ENCODE measurements at regions not wholly inside any gene's neighbourhood (a gene's known extent, or its start where the extent isn't known, plus 50 kb on each side); places are given as distances from the start of the nearest gene placed in this dataset.

GRCh38 chr12:17276196-17276595, 670.2 kb upstream of the LMO3 start:
- no peak overlapping the region for H3K27ac ChIP-seq (ENCODE audit: insufficient read length, low read depth, low read length)
- H3K27me3 ChIP-seq (ENCODE audit: insufficient read depth, low read length) = no peaks in the 10 kb centered on the region
- WGBS (ENCODE audit: extremely low coverage, insufficient read length, low lambda C conversion rate) = no CpG with 5 or more reads among the region's 5 CpGs
- DNase-seq = no peak
- H4K8ac ChIP-seq (replicated peaks; ENCODE audit: insufficient read length, low read depth, low read length) = no peak overlapping the region
- H3K4me1 ChIP-seq (ENCODE audit: insufficient read depth, low read length) = no peaks in the 10 kb centered on the region
- no peak overlapping the region for H3K9ac ChIP-seq (ENCODE audit: extremely low read depth, insufficient read length, low read length)
- TF ChIP-seq CTCF (conservative IDR thresholded peaks at IDR 0.05) = no peak
- no peak overlapping the region for H3K27ac Mint-ChIP-seq
- H4K91ac ChIP-seq (ENCODE audit: insufficient read length, low read depth, low read length) = no peak overlapping the region
- H3K4me2 ChIP-seq (ENCODE audit: insufficient read depth, insufficient read length, low read length) = no peak overlapping the region
- no peak overlapping the region for H2AFZ ChIP-seq (ENCODE audit: low read length)
- no peak overlapping the region for H2BK15ac ChIP-seq (ENCODE audit: low read depth, low read length)
- no peaks in the 10 kb centered on the region for H3K27me3 Mint-ChIP-seq (ENCODE audit: low read depth)
- H3K4me1 Mint-ChIP-seq = no peaks in the 10 kb centered on the region
- H3K18ac ChIP-seq (ENCODE audit: insufficient read length, low read depth, low read length) = no peak overlapping the region
- H3T11ph ChIP-seq (ENCODE audit: low read length) = no peak overlapping the region
- H2BK12ac ChIP-seq (ENCODE audit: insufficient read length, low read depth, low read length) = no peak overlapping the region
- no peak overlapping the region for H3K23ac ChIP-seq (ENCODE audit: insufficient read length, low read depth, low read length)
- H3K79me1 ChIP-seq (ENCODE audit: insufficient read depth, low read depth, low read length, poor library complexity, severe bottlenecking) = no peaks in the 10 kb centered on the region
- no peak overlapping the region for H3K14ac ChIP-seq (ENCODE audit: insufficient read depth, low read length)
- H4K5ac ChIP-seq (ENCODE audit: insufficient read length, low read depth, low read length) = no peak overlapping the region
- no peaks in the 10 kb centered on the region for H3K9me3 ChIP-seq (ENCODE audit: control insufficient read depth, low read depth, low read length)
- H2BK120ac ChIP-seq (ENCODE audit: low read depth, low read length, poor library complexity, severe bottlenecking) = no peak overlapping the region
- H4K20me1 ChIP-seq (ENCODE audit: control insufficient read depth, insufficient read depth, insufficient read length) = no peaks in the 10 kb centered on the region
- H3K9me3 Mint-ChIP-seq = no peaks in the 10 kb centered on the region
- H2AK5ac ChIP-seq (ENCODE audit: insufficient read length, low read length) = no peak overlapping the region
- H3K56ac ChIP-seq (ENCODE audit: insufficient read length, low read depth, low read length) = no peak overlapping the region
- H3K36me3 Mint-ChIP-seq (ENCODE audit: insufficient read depth in 1 of 3, low read depth in 3 of 3) = no peaks in the 10 kb centered on the region; a peak in 1 of 7 replicates
- H3K23me2 ChIP-seq (ENCODE audit: insufficient read length, low read depth, low read length, poor library complexity, severe bottlenecking) = no peaks in the 10 kb centered on the region
- H3K79me2 ChIP-seq (ENCODE audit: insufficient read depth, low read length) = no peaks in the 10 kb centered on the region
- H2BK20ac ChIP-seq (ENCODE audit: low read depth, low read length, poor library complexity, severe bottlenecking) = no peak overlapping the region
- no peak overlapping the region for H2BK5ac ChIP-seq (ENCODE audit: insufficient read length, low read length)
- H3K4me3 Mint-ChIP-seq = no peak overlapping the region
- H3K4ac ChIP-seq (ENCODE audit: low read depth, low read length) = no peak overlapping the region
